ENCODE measurements at regions not wholly inside any gene's neighbourhood (a gene's known extent, or its start where the extent isn't known, plus 50 kb on each side); places are given as distances from the start of the nearest gene placed in this dataset.
A peak's percentile ranks its signal among the peaks of the same experiment; 100 is the strongest.

GRCh38 chr6:149202100-149202499 is 115.4 kb upstream of the TAB2 start:
- H3K27ac ChIP-seq (ENCODE audit: low read depth in 1 of 2, low read length in 1 of 2), result no peak overlapping the region
- no peaks in the 10 kb centered on the region for H3K36me3 ChIP-seq (ENCODE audit: control insufficient read depth in 2 of 2, insufficient read depth in 2 of 2, low read length in 1 of 2)
- no peak overlapping the region for H3K4me3 ChIP-seq (ENCODE audit: low read length in 2 of 2)
- H3K4me1 ChIP-seq (ENCODE audit: control insufficient read depth in 2 of 2, insufficient read depth in 2 of 2, low read length in 2 of 2), result peaks cover 0 to 13% of the 10 kb centered on the region in 2 donors
- no peaks in the 10 kb centered on the region for H3K27me3 ChIP-seq (ENCODE audit: control insufficient read depth in 2 of 2, insufficient read depth in 1 of 2, low read length in 1 of 2)
- no peak for DNase-seq (ENCODE audit: low read depth in 6 of 9, low spot score in 9 of 9)
- no peaks in the 10 kb centered on the region for H3K9me3 ChIP-seq (ENCODE audit: control insufficient read depth in 2 of 2, insufficient read depth in 1 of 2, low read length in 1 of 2)
- 82% methylated on average over 4 of the region's 4 CpGs for WGBS

GRCh38 chr6:149202952-149203351 is 114.6 kb upstream of the TAB2 start:
- no peak overlapping the region for H3K27ac ChIP-seq (ENCODE audit: low read depth in 1 of 2, low read length in 1 of 2)
- H3K36me3 ChIP-seq (ENCODE audit: control insufficient read depth in 2 of 2, insufficient read depth in 2 of 2, low read length in 1 of 2), result no peaks in the 10 kb centered on the region
- no peaks in the 10 kb centered on the region for H3K9me3 ChIP-seq (ENCODE audit: control insufficient read depth in 2 of 2, insufficient read depth in 1 of 2, low read length in 1 of 2)
- WGBS, result 88% methylated on average over 3 of the region's 3 CpGs
- H3K27me3 ChIP-seq (ENCODE audit: control insufficient read depth in 2 of 2, insufficient read depth in 1 of 2, low read length in 1 of 2), result no peaks in the 10 kb centered on the region
- DNase-seq (ENCODE audit: low read depth in 6 of 9, low spot score in 9 of 9), result no peak
- peaks cover 0 to 13% of the 10 kb centered on the region in 2 donors for H3K4me1 ChIP-seq (ENCODE audit: control insufficient read depth in 2 of 2, insufficient read depth in 2 of 2, low read length in 2 of 2)
- H3K4me3 ChIP-seq (ENCODE audit: low read length in 2 of 2), result no peak overlapping the region

- H3K9me3 ChIP-seq (ENCODE audit: control insufficient read depth in 2 of 2, insufficient read depth in 1 of 2, low read length in 1 of 2), result no peaks in the 10 kb centered on the region
- H3K36me3 ChIP-seq (ENCODE audit: control insufficient read depth in 2 of 2, insufficient read depth in 2 of 2, low read length in 1 of 2), result no peaks in the 10 kb centered on the region
- no peak for DNase-seq (ENCODE audit: low read depth in 6 of 9, low spot score in 9 of 9)
- no peak overlapping the region for H3K27ac ChIP-seq (ENCODE audit: low read depth in 1 of 2, low read length in 1 of 2)
- H3K4me3 ChIP-seq (ENCODE audit: low read length in 2 of 2), result no peak overlapping the region
- H3K4me1 ChIP-seq (ENCODE audit: control insufficient read depth in 2 of 2, insufficient read depth in 2 of 2, low read length in 2 of 2), result peaks cover 0 to 13% of the 10 kb centered on the region in 2 donors
- WGBS, result 77% methylated on average over 4 of the region's 4 CpGs
- H3K27me3 ChIP-seq (ENCODE audit: control insufficient read depth in 2 of 2, insufficient read depth in 1 of 2, low read length in 1 of 2), result no peaks in the 10 kb centered on the region
Measured at GRCh38 chr6:149203509-149203908, 114.0 kb upstream of the TAB2 start.

GRCh38 chr6:149208134-149208601 is 109.3 kb upstream of the TAB2 start:
- H3K9me3 ChIP-seq (ENCODE audit: control insufficient read depth in 2 of 2, insufficient read depth in 1 of 2, low read length in 1 of 2), result no peaks in the 10 kb centered on the region
- no peaks in the 10 kb centered on the region for H3K36me3 ChIP-seq (ENCODE audit: control insufficient read depth in 2 of 2, insufficient read depth in 2 of 2, low read length in 1 of 2)
- H3K4me3 ChIP-seq (ENCODE audit: low read length in 2 of 2), result no peak overlapping the region
- H3K27me3 ChIP-seq (ENCODE audit: control insufficient read depth in 2 of 2, insufficient read depth in 1 of 2, low read length in 1 of 2), result no peaks in the 10 kb centered on the region
- peaks cover 0 to 18% of the 10 kb centered on the region in 2 donors for H3K4me1 ChIP-seq (ENCODE audit: control insufficient read depth in 2 of 2, insufficient read depth in 2 of 2, low read length in 2 of 2)
- no peak overlapping the region for H3K27ac ChIP-seq (ENCODE audit: low read depth in 1 of 2, low read length in 1 of 2)
- DNase-seq (ENCODE audit: low read depth in 6 of 9, low spot score in 9 of 9), result no peak
- 97% methylated on average over 4 of the region's 4 CpGs for WGBS

- Histone ChIP-seq H3K9me3 (ENCODE audit: control insufficient read depth in 2 of 2, insufficient read depth in 1 of 2, low read length in 1 of 2) (no peaks in the 10 kb centered on the region), H3K27ac (ENCODE audit: low read depth in 1 of 2, low read length in 1 of 2) (peak overlapping the region in 1 of 2 donors; percentile 15), H3K4me1 (ENCODE audit: control insufficient read depth in 2 of 2, insufficient read depth in 2 of 2, low read length in 2 of 2) (peaks cover 0 to 17% of the 10 kb centered on the region in 2 donors), H3K4me3 (ENCODE audit: low read length in 2 of 2) (no peak overlapping the region), H3K36me3 (ENCODE audit: control insufficient read depth in 2 of 2, insufficient read depth in 2 of 2, low read length in 1 of 2) (no peaks in the 10 kb centered on the region), H3K27me3 (ENCODE audit: control insufficient read depth in 2 of 2, insufficient read depth in 1 of 2, low read length in 1 of 2) (no peaks in the 10 kb centered on the region)
- DNase-seq (ENCODE audit: low read depth in 6 of 9, low spot score in 9 of 9), result no peak
- 74% methylated on average over 2 of the region's 2 CpGs for WGBS
Measured at GRCh38 chr6:149209871-149210775, 107.4 kb upstream of the TAB2 start.

- DNase-seq (ENCODE audit: low read depth in 6 of 9, low spot score in 9 of 9), result peak in 2 of 9 donors; percentile 30 to 51
- H3K4me1 ChIP-seq (ENCODE audit: control insufficient read depth in 2 of 2, insufficient read depth in 2 of 2, low read length in 2 of 2), result peaks cover 0 to 17% of the 10 kb centered on the region in 2 donors
- H3K27me3 ChIP-seq (ENCODE audit: control insufficient read depth in 2 of 2, insufficient read depth in 1 of 2, low read length in 1 of 2), result no peaks in the 10 kb centered on the region
- H3K9me3 ChIP-seq (ENCODE audit: control insufficient read depth in 2 of 2, insufficient read depth in 1 of 2, low read length in 1 of 2), result no peaks in the 10 kb centered on the region
- no peak overlapping the region for H3K27ac ChIP-seq (ENCODE audit: low read depth in 1 of 2, low read length in 1 of 2)
- WGBS, result 38% methylated on average over 6 of the region's 6 CpGs
- no peak overlapping the region for H3K4me3 ChIP-seq (ENCODE audit: low read length in 2 of 2)
- H3K36me3 ChIP-seq (ENCODE audit: control insufficient read depth in 2 of 2, insufficient read depth in 2 of 2, low read length in 1 of 2), result no peaks in the 10 kb centered on the region
Measured at GRCh38 chr6:149211046-149211571, 106.4 kb upstream of the TAB2 start.

GRCh38 chr6:149212206-149212605 is 105.3 kb upstream of the TAB2 start:
- no peak overlapping the region for H3K27ac ChIP-seq (ENCODE audit: low read depth in 1 of 2, low read length in 1 of 2)
- no peak for DNase-seq (ENCODE audit: low read depth in 6 of 9, low spot score in 9 of 9)
- H3K9me3 ChIP-seq (ENCODE audit: control insufficient read depth in 2 of 2, insufficient read depth in 1 of 2, low read length in 1 of 2), result no peaks in the 10 kb centered on the region
- no peak overlapping the region for H3K4me3 ChIP-seq (ENCODE audit: low read length in 2 of 2)
- no peaks in the 10 kb centered on the region for H3K27me3 ChIP-seq (ENCODE audit: control insufficient read depth in 2 of 2, insufficient read depth in 1 of 2, low read length in 1 of 2)
- H3K36me3 ChIP-seq (ENCODE audit: control insufficient read depth in 2 of 2, insufficient read depth in 2 of 2, low read length in 1 of 2), result no peaks in the 10 kb centered on the region
- peaks cover 0 to 25% of the 10 kb centered on the region in 2 donors for H3K4me1 ChIP-seq (ENCODE audit: control insufficient read depth in 2 of 2, insufficient read depth in 2 of 2, low read length in 2 of 2)
- WGBS, result 75% methylated on average over 6 of the region's 6 CpGs

GRCh38 chr6:149212892-149213801 is 104.4 kb upstream of the TAB2 start:
- Histone ChIP-seq H3K4me1 (ENCODE audit: control insufficient read depth in 2 of 2, insufficient read depth in 2 of 2, low read length in 2 of 2) (peaks cover 0 to 25% of the 10 kb centered on the region in 2 donors), H3K36me3 (ENCODE audit: control insufficient read depth in 2 of 2, insufficient read depth in 2 of 2, low read length in 1 of 2) (no peaks in the 10 kb centered on the region), H3K27ac (ENCODE audit: low read depth in 1 of 2, low read length in 1 of 2) (no peak overlapping the region), H3K4me3 (ENCODE audit: low read length in 2 of 2) (no peak overlapping the region), H3K27me3 (ENCODE audit: control insufficient read depth in 2 of 2, insufficient read depth in 1 of 2, low read length in 1 of 2) (no peaks in the 10 kb centered on the region), H3K9me3 (ENCODE audit: control insufficient read depth in 2 of 2, insufficient read depth in 1 of 2, low read length in 1 of 2) (no peaks in the 10 kb centered on the region)
- WGBS, result 50% methylated on average over 9 of the region's 9 CpGs
- no peak for DNase-seq (ENCODE audit: low read depth in 6 of 9, low spot score in 9 of 9)

All from thymus (tissue), 11 donors.